Muscle of leg (tissue), 3 donors: ENCODE measurements at regions not wholly inside any gene's neighbourhood (a gene's known extent, or its start where the extent isn't known, plus 50 kb on each side); places are given as distances from the start of the nearest gene placed in this dataset.

ENCODE experiments used
- DNase-seq: peaks from one replicate; pipeline ENCODE4 v3.0.0; 2013
- H3K27ac ChIP-seq: one replicate; pipeline ENCODE4 v1.5.1; 2013; ENCODE audit warnings: mild to moderate bottlenecking, low read length, control low read depth
- H3K27me3 ChIP-seq: one replicate; pipeline ENCODE4 v1.6.1; 2013; ENCODE audit warnings: low read length; ENCODE audit not compliant: control insufficient read depth, insufficient read depth
- H3K36me3 ChIP-seq: one replicate; pipeline ENCODE4 v1.6.1; 2013; ENCODE audit warnings: low read length; ENCODE audit not compliant: control insufficient read depth, insufficient read depth
- H3K4me1 ChIP-seq: one replicate; pipeline ENCODE4 v1.6.1; 2013; ENCODE audit warnings: low read length; ENCODE audit not compliant: control insufficient read depth, insufficient read depth
- H3K4me3 ChIP-seq: one replicate; pipeline ENCODE4 v1.5.1; 2013; ENCODE audit warnings: low read length, control low read depth
- H3K9me3 ChIP-seq: replicated peaks from 2 replicates; pipeline ENCODE4 v1.6.1; 2013; ENCODE audit warnings: low read depth, low read length; ENCODE audit not compliant: control insufficient read depth
- WGBS: methylation state at CpG from one replicate; pipeline ENCODE4 v1.1.5; 2013; ENCODE audit warnings: missing lambda C conversion rate; ENCODE audit not compliant: insufficient coverage; 5-methylcytosine and 5-hydroxymethylcytosine counted together

DNA sequence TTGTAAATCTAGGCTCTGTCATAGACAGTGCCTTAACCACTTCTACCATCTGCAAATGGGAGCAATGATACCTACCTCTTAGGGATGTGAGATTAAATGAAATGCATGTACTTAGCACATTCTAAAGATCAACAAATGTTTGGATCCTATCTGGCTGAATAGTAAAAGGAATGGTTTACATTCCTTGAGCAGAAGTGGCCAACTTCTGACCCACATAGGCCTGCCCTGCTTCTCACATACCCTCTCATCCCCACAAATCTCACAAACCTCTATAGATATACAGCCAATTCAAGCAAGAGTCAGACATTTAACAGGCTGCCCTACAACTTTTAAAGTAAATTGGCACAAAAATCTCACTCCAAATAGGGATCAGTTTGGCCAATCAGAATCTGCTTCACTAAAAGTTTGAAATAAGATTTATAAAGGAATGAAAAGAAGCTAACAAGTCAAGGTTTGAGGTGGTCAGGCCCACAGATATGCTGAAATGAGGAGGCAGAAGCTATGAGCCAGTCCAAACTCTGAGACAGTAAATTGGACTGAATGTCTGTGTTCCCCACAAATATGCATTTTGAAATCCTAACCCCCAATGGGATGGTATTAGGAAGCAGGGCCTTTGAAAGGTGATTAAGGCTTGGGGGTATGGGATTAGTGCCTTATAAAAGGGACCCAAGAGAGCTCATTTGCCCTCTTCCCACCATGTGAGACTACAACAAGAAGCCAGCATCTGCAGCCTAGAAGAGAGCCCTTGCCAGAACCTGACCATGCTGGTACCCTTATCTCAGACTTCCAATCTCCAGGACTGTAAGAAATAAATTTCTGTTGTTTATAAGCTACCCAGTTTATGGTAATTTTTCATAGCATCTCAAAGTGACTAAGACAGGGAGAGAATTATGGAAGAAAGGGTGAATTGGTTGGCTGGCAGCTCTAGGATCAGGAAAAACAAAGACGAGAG lies 227.8 kb upstream of the RBMS1 start:
- H3K27ac ChIP-seq: no peak overlapping the region
- H3K9me3 ChIP-seq: peaks cover 3% of the 10 kb centered on the region
- no peaks in the 10 kb centered on the region for H3K27me3 ChIP-seq
- WGBS: no CpG with 5 or more reads among the region's 1 CpG
- H3K4me3 ChIP-seq: no peak overlapping the region
- H3K36me3 ChIP-seq: no peaks in the 10 kb centered on the region
- H3K4me1 ChIP-seq: no peaks in the 10 kb centered on the region
- no peak for DNase-seq

DNA sequence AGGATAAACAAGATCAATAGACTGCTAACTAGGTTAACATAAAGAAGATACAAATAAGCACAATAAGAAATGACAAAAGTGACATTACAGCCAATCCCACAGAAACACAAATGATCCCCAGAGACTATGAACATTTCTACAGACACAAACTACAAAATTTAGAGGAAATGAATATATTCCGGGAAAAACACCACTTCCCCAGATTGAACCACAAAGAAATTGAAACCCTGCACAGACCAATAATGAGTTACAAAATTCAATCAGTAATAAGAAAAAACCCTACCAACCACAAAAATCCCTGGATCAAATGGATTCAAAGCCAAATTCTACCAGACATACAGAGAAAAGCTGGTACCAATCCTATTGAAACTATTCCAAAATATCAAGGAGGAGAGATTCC lies 232.4 kb upstream of the RBMS1 start:
- Histone ChIP-seq H3K36me3 (no peaks in the 10 kb centered on the region), H3K4me3 (no peak overlapping the region), H3K9me3 (peaks cover 3% of the 10 kb centered on the region), H3K27ac (no peak overlapping the region), H3K27me3 (no peaks in the 10 kb centered on the region), H3K4me1 (no peaks in the 10 kb centered on the region)
- DNase-seq: no peak
- WGBS: no CpG with 5 or more reads among the region's 1 CpG

DNA sequence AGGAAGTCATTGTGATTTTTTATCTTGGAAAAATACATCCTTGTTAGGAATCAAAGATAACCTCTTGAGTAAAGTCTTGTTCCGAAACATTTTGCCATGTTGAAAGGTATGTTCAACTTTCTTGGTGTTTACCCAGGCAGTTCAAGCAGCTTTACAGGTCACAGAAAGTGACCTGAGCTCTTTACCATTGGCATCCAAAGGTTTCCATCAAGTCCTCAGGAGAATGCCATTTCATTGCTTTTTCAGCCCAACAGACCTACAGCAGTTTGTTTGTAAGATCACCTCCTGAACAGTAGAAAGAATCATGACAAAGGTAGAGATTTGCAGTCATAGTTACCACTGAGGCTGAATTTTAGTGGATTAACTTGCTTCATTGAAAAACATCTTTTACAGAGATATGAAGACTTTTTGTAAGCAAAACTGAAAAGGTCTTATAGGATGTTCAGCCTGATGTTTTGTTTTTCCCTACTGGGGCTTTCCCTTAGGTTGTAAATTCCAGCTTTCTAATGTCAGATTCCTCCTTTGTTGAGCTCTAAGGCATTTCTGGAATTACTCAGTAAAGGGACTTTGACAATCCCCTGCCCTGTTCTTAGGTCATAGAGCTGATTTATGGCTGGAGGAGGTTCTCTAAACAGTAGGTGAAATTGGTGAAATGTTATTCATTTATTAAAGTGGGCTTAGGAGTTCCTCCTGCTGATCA lies 236.8 kb upstream of the RBMS1 start:
- no peaks in the 10 kb centered on the region for H3K36me3 ChIP-seq
- H3K27ac ChIP-seq: no peak overlapping the region
- WGBS: 100% methylated on average over 1 of the region's 1 CpG
- H3K4me3 ChIP-seq: no peak overlapping the region
- no peaks in the 10 kb centered on the region for H3K9me3 ChIP-seq
- DNase-seq: no peak
- H3K4me1 ChIP-seq: no peaks in the 10 kb centered on the region
- no peaks in the 10 kb centered on the region for H3K27me3 ChIP-seq

GRCh38 chr2:160731415-160731814 lies 237.8 kb upstream of the RBMS1 start:
- Histone ChIP-seq H3K36me3 (no peaks in the 10 kb centered on the region), H3K27me3 (no peaks in the 10 kb centered on the region)

GRCh38 chr2:160731856-160732255 lies 238.2 kb upstream of the RBMS1 start:
- Histone ChIP-seq H3K27me3 (no peaks in the 10 kb centered on the region), H3K4me3 (no peak overlapping the region), H3K36me3 (no peaks in the 10 kb centered on the region), H3K4me1 (no peaks in the 10 kb centered on the region), H3K27ac (no peak overlapping the region), H3K9me3 (no peaks in the 10 kb centered on the region)
- no peak for DNase-seq

More at GRCh38 chr2:160731415-160731814, 237.8 kb upstream of the RBMS1 start:
- Histone ChIP-seq H3K27ac (no peak overlapping the region), H3K4me3 (no peak overlapping the region), H3K9me3 (no peaks in the 10 kb centered on the region), H3K4me1 (no peaks in the 10 kb centered on the region)
- DNase-seq: no peak

DNA sequence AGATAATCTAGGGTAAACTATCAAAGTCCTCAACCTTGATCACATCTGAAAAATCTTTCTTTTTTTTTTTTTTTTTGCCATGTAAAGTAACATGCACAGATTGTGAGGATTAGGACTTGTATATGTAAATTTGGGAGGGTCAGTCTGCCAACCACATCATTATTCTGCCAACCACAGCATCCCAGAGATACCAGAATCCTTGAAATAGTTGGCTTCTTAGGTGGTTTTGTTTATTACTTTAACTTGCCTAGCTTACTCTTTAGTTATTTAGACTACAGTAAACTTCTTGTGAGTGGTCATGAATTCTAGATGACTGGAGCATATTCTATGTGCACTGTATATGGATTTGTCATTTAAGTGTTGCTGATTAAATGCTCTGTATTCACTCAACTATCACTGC lies 242.1 kb upstream of the RBMS1 start:
- Histone ChIP-seq H3K9me3 (no peaks in the 10 kb centered on the region), H3K27me3 (no peaks in the 10 kb centered on the region), H3K36me3 (no peaks in the 10 kb centered on the region), H3K4me1 (no peaks in the 10 kb centered on the region), H3K4me3 (no peak overlapping the region), H3K27ac (no peak overlapping the region)
- no peak for DNase-seq

GRCh38 chr2:160736148-160737028 lies 242.8 kb upstream of the RBMS1 start:
- Histone ChIP-seq H3K27me3 (no peaks in the 10 kb centered on the region), H3K4me1 (no peaks in the 10 kb centered on the region), H3K27ac (no peak overlapping the region), H3K4me3 (no peak overlapping the region), H3K36me3 (no peaks in the 10 kb centered on the region), H3K9me3 (no peaks in the 10 kb centered on the region)
- 83% methylated on average over 1 of the region's 3 CpGs for WGBS
- no peak for DNase-seq

DNA sequence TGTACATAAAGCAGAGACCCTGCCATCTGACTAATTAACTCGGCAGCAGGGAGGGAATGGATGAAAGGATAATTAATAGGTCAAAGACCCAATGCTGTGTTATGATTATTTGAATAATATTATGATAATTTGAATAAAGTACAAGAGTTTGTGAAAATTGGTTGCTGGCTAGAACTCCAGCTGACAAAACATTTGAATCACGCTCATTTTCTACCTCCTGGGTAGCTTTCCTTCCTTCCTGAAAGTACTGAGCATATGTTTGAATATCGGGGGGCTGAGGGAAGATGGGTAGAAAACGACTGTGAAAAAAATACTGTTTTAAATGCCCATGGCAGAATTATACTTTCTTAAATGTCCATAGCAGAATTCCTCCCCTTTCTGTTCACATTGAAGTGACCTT lies 243.6 kb upstream of the RBMS1 start:
- Histone ChIP-seq H3K27ac (no peak overlapping the region), H3K4me3 (no peak overlapping the region), H3K4me1 (no peaks in the 10 kb centered on the region), H3K36me3 (no peaks in the 10 kb centered on the region), H3K9me3 (no peaks in the 10 kb centered on the region), H3K27me3 (no peaks in the 10 kb centered on the region)
- WGBS: no CpG with 5 or more reads among the region's 4 CpGs
- DNase-seq: no peak

DNA sequence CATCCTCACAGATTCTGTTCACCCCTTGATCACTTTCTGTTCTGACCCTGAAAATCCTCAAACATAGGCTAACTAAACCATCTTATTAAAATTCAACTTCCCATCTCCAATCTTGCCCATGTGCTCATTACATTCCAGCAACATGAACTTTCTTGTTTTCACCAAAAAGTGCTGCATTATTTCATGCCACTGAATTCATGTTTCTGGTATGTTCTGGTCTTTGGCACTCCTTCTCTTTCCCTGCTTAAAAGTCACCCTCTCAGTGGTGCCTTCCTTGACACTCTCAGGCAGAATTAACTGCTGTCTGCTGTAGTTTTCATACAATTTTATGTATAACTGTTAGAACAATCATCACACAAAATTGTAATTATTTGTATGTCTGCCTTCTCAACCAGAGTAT lies 247.7 kb upstream of the RBMS1 start:
- Histone ChIP-seq H3K27ac (no peak overlapping the region), H3K27me3 (no peaks in the 10 kb centered on the region), H3K9me3 (no peaks in the 10 kb centered on the region), H3K4me1 (no peaks in the 10 kb centered on the region), H3K36me3 (no peaks in the 10 kb centered on the region), H3K4me3 (no peak overlapping the region)
- no peak for DNase-seq

GRCh38 chr2:160741815-160742214 lies 248.2 kb upstream of the RBMS1 start:
- Histone ChIP-seq H3K36me3 (no peaks in the 10 kb centered on the region), H3K27me3 (no peaks in the 10 kb centered on the region), H3K4me3 (no peak overlapping the region), H3K9me3 (no peaks in the 10 kb centered on the region), H3K27ac (no peak overlapping the region), H3K4me1 (no peaks in the 10 kb centered on the region)
- no CpG with 5 or more reads among the region's 2 CpGs for WGBS
- no peak for DNase-seq
